GM12878 (cell line): ENCODE measurements at regions not wholly inside any gene's neighbourhood (a gene's known extent, or its start where the extent isn't known, plus 50 kb on each side); places are given as distances from the start of the nearest gene placed in this dataset.

ENCODE experiments used
- ATAC-seq: fragments of 200-7000 bp; cut with Tn5 transposase; 3 replicates; pipeline ENCODE4 v1.9.1; 2020; ENCODE audit warnings: mild to moderate bottlenecking, moderate library complexity
- BruUV-seq: library from RNA; stranded (reverse); fragments of 400-500 nt; replicated peaks from 2 replicates; lab custom pipeline; 2021; lab: Mats Ljungman, UMichigan
- CTCF ChIA-PET: fragments of 300-600 bp; sonication (Branson Sonifier 250); formaldehyde crosslinking; extraction: SDS; loops from one replicate; lab custom pipeline; 2021; ENCODE audit warnings: inconsistent platforms; lab: Yijun Ruan, JAX
- POLR2A ChIA-PET: fragments of 350-600 bp; formaldehyde crosslinking; extraction: SDS; loops from one replicate; lab custom pipeline; 2021; ENCODE audit warnings: inconsistent platforms; lab: Charles Lee
- RAD21 ChIA-PET: fragments of 300-600 bp; sonication (Branson Sonifier 250); formaldehyde crosslinking; loops from one replicate; lab custom pipeline; 2023; ENCODE audit warnings: antibody characterized with exemption; ENCODE audit not compliant: unreplicated experiment; lab: Charles Lee
- SMC1A ChIA-PET: fragments of 300-600 bp; sonication (Branson Sonifier 250); formaldehyde crosslinking; loops from one replicate; lab custom pipeline; 2023; ENCODE audit not compliant: unreplicated experiment, uncharacterized antibody; lab: Charles Lee
- DNase-seq: peaks from one replicate; pipeline ENCODE4 v3.0.0-alpha.2; 2011; ENCODE audit warnings: low read depth, low spot score
- FAIRE-seq: peaks from 3 replicates; lab custom pipeline; 2011; peaks lifted over from hg19 to GRCh38; lab: Jason Lieb, UNC
- H2AFZ ChIP-seq: 2 replicates; pipeline ENCODE4 v1.6.0; 2011; ENCODE audit warnings: low read depth, low read length, control low read depth; ENCODE audit not compliant: control insufficient read depth
- H3K27ac ChIP-seq: 2 replicates; pipeline ENCODE4 v1.5.1; 2011; ENCODE audit warnings: control low read depth; ENCODE audit not compliant: control insufficient read depth, insufficient read depth
- H3K27me3 ChIP-seq, 2 experiments: replicated peaks in 1 of 2; 2 replicates each; pipeline versions ENCODE4 v1.6.0 to v1.6.1; 2011; ENCODE audit warnings: low read length in 1 of 2; ENCODE audit not compliant: control insufficient read depth in 2 of 2, insufficient read depth in 2 of 2
- H3K36me3 ChIP-seq, 2 experiments: 2 replicates each; pipeline ENCODE4 v1.5.1; 2011; ENCODE audit warnings: low read length in 1 of 2; ENCODE audit not compliant: control insufficient read depth in 2 of 2, insufficient read depth in 2 of 2
- H3K4me1 ChIP-seq: 2 replicates; pipeline ENCODE4 v1.6.1; 2011; ENCODE audit warnings: mild to moderate bottlenecking, low read length, moderate library complexity, mixed read lengths; ENCODE audit not compliant: control insufficient read depth, insufficient read depth
- H3K4me2 ChIP-seq: 2 replicates; pipeline ENCODE4 v1.6.0; 2011; ENCODE audit warnings: control low read depth; ENCODE audit not compliant: control insufficient read depth, insufficient read depth
- H3K4me3 ChIP-seq: fragments of 200-600 bp; sonication (generic); 2 replicates; pipeline ENCODE4 v1.5.1; 2016
- H3K79me2 ChIP-seq: 2 replicates; pipeline ENCODE4 v1.6.0; 2011; ENCODE audit warnings: low read length; ENCODE audit not compliant: control insufficient read depth, insufficient read depth
- H3K9ac ChIP-seq: 2 replicates; pipeline ENCODE4 v1.8.0; 2011; ENCODE audit warnings: low read length, control low read depth, mixed read lengths; ENCODE audit not compliant: control insufficient read depth, insufficient read depth
- H3K9me3 ChIP-seq: replicated peaks from 3 replicates; pipeline ENCODE4 v1.5.1; 2011; ENCODE audit warnings: mild to moderate bottlenecking, low read length; ENCODE audit not compliant: control insufficient read depth, insufficient read depth
- H4K20me1 ChIP-seq: 2 replicates; pipeline ENCODE4 v1.6.0; 2011; ENCODE audit not compliant: control insufficient read depth, insufficient read depth
- BMI1 ChIP-seq: fragments of 450-650 bp; IDR thresholded peaks from 2 replicates; pipeline ENCODE4 v1.6.1; 2016; ENCODE audit warnings: mild to moderate bottlenecking, moderate library complexity, borderline replicate concordance
- CHD2 ChIP-seq: IDR thresholded peaks from 2 replicates; pipeline ENCODE4 v1.6.1; 2011; ENCODE audit warnings: low read depth, low read length, improper control_type of control experiment, borderline replicate concordance
- HDAC2 ChIP-seq: fragments of 200-600 bp; sonication (generic); IDR thresholded peaks from 2 replicates; pipeline ENCODE4 v1.6.1; 2017
- HDGF ChIP-seq: fragments of 450-650 bp; IDR thresholded peaks from 2 replicates; pipeline ENCODE4 v1.6.1; 2016; ENCODE audit warnings: antibody characterized with exemption
- JUNB ChIP-seq: IDR thresholded peaks from 2 replicates; pipeline ENCODE4 v1.6.1; 2016; ENCODE audit warnings: antibody characterized with exemption, mild to moderate bottlenecking
- LARP7 ChIP-seq: fragments of 450-650 bp; IDR thresholded peaks from 2 replicates; pipeline ENCODE4 v1.6.1; 2017; ENCODE audit warnings: mild to moderate bottlenecking
- MXI1 ChIP-seq: fragments of 150-350 bp; IDR thresholded peaks from 2 replicates; pipeline ENCODE4 v1.6.1; 2011; ENCODE audit warnings: low read depth, mild to moderate bottlenecking, inconsistent platforms, low read length, improper control_type of control experiment
- NKRF ChIP-seq: fragments of 450-650 bp; conservative IDR thresholded peaks from 2 replicates; pipeline ENCODE4 v1.6.1; 2017; ENCODE audit warnings: mild to moderate bottlenecking, moderate library complexity
- PML ChIP-seq: IDR thresholded peaks from 2 replicates; pipeline ENCODE4 v1.6.1; 2012; ENCODE audit warnings: low read length, inconsistent platforms
- POLR2AphosphoS5 ChIP-seq: IDR thresholded peaks from 2 replicates; pipeline ENCODE4 v1.6.1; 2011; ENCODE audit warnings: mild to moderate bottlenecking, low read length, inconsistent platforms
- STAT1 ChIP-seq: fragments of 450-650 bp; conservative IDR thresholded peaks from 2 replicates; pipeline ENCODE4 v1.6.1; 2014; ENCODE audit warnings: antibody characterized with exemption, mild to moderate bottlenecking
- YBX1 ChIP-seq: fragments of 450-650 bp; IDR thresholded peaks from 2 replicates; pipeline ENCODE4 v1.6.1; 2016; ENCODE audit warnings: antibody characterized with exemption
- YY1 ChIP-seq: IDR thresholded peaks from 2 replicates; pipeline ENCODE4 v1.6.1; 2011; ENCODE audit warnings: low read depth, mild to moderate bottlenecking, low read length
- ZBTB4 ChIP-seq: fragments of 450-650 bp; formaldehyde crosslinking; IDR thresholded peaks from 2 replicates; pipeline ENCODE4 v1.4.0; 2022; ENCODE audit warnings: mild to moderate bottlenecking, moderate library complexity
- ZBTB40 ChIP-seq: fragments of 450-650 bp; IDR thresholded peaks from 2 replicates; pipeline ENCODE4 v1.6.1; 2016; ENCODE audit warnings: mild to moderate bottlenecking, moderate library complexity, borderline replicate concordance
- WGBS: methylation state at CpG from one replicate; pipeline ENCODE4 v1.1.6; 2016; ENCODE audit warnings: low lambda C conversion rate; ENCODE audit not compliant: insufficient replicate concordance, insufficient coverage; ENCODE audit errors: missing lambda C conversion rate; 5-methylcytosine and 5-hydroxymethylcytosine counted together
- in situ Hi-C: fragments of 300-500 bp; cut with MboI; formaldehyde crosslinking; loops from 9 replicates; pipeline ENCODE4 v1.14.3; 2018; ENCODE audit warnings: mixed read lengths
- intact Hi-C: fragments of 100-400 bp; cut with micrococcal nuclease; formaldehyde crosslinking; loops from one replicate; pipeline ENCODE4 v1.14.2; 2022; ENCODE audit not compliant: unreplicated experiment

GRCh38 chr1:25021591-25022215 is 91.6 kb upstream of the RUNX3 start:
- FAIRE-seq (no peak), DNase-seq (no peak), ATAC-seq (no peak; the same call in 2 of the 3 replicates)
- peaks cover 86% of the 10 kb centered on the region for H3K4me1 ChIP-seq
- H4K20me1 ChIP-seq: no peaks in the 10 kb centered on the region
- H3K27ac ChIP-seq: peak overlapping the region; percentile 100
- intact Hi-C loops: loop anchor here (1.0 kb wide), 2 partner anchors 11 to 56 kb away; no protein-coding TSS in a partner anchor
- RAD21 ChIA-PET: interaction anchor here (0.5 to 5.8 kb wide), 21 partner anchors 9 to 173 kb away, joined by 3 to 148 read pairs (median 8); partner anchors contain the start of gene RUNX3
- no peak overlapping the region for H2AFZ ChIP-seq
- SMC1A ChIA-PET: interaction anchor here (0.8 to 10.6 kb wide), 16 partner anchors 13 to 96 kb away, joined by 3 to 205 read pairs (median 5); no protein-coding TSS in a partner anchor
- POLR2A ChIA-PET: interaction anchor here (0.6 to 10.8 kb wide), 20 partner anchors 10 to 546 kb away, joined by 3 to 220 read pairs (median 5); partner anchors contain the start of gene RUNX3
- H3K36me3 ChIP-seq: no peaks in the 10 kb centered on the region
- peak overlapping the region; percentile 88 for H3K4me2 ChIP-seq
- no peaks in the 10 kb centered on the region for H3K9me3 ChIP-seq
- H3K27me3 ChIP-seq: no peaks in the 10 kb centered on the region
- peaks cover 30% of the 10 kb centered on the region for H3K79me2 ChIP-seq
- in situ Hi-C loops: loop anchor here (25.0 kb wide), 1 partner anchor 1434 kb away; no protein-coding TSS in a partner anchor
- 45% methylated on average over 9 of the region's 9 CpGs for WGBS
- CTCF ChIA-PET: interaction anchor here (0.5 to 9.2 kb wide), 10 partner anchors 13 to 215 kb away, joined by 3 to 152 read pairs (median 6); partner anchors contain the start of gene RUNX3
- peak overlapping the region; percentile 82 for H3K9ac ChIP-seq
- BruUV-seq: TSS peak; percentile 88
- H3K4me3 ChIP-seq: 0 out of 2 replicates have a peak overlapping the region, but pooled peaks have one; percentile 18
- TF ChIP-seq PML: no peak
- no peak for TF ChIP-seq YBX1
- TF ChIP-seq HDGF: no peak
- TF ChIP-seq STAT1: no peak
- TF ChIP-seq YY1: no peak
- TF ChIP-seq MXI1: no peak
- no peak for TF ChIP-seq BMI1
- TF ChIP-seq NKRF: no peak
- no peak for TF ChIP-seq CHD2
- TF ChIP-seq ZBTB4 (CRISPR knock-in tag): 0 out of 2 replicates have a peak, but pooled peaks have one; percentile 21
- peak; percentile 47; the same call in 1 of the 2 replicates for TF ChIP-seq POLR2AphosphoS5
- no peak for TF ChIP-seq HDAC2
- 0 out of 2 replicates have a peak, but pooled peaks have one; percentile 21 for TF ChIP-seq LARP7
- no peak for TF ChIP-seq JUNB
- 0 out of 2 replicates have a peak, but pooled peaks have one; percentile 44 for TF ChIP-seq ZBTB40
